ENCODE measurements at regions not wholly inside any gene's neighbourhood (a gene's known extent, or its start where the extent isn't known, plus 50 kb on each side); places are given as distances from the start of the nearest gene placed in this dataset.

DNA sequence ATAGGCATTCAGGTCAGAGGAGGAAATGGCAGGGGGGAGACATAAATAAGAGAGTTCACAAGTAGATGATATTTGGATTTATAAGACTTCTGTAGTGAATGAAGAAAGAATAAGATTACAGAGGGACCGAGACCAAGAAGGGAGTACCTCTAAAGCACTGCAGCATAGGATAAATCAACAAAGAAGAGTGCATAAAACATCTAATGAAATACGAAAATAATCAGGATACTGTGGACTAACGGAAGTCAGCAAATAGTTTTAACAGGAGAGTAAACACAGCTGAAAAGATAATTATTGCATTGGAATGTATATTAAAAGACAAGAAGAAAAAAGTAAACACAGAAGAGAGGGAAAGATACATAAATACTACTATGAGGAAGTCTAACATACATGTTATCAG, 921.9 kb upstream of the PRMT6 start:
- TF ChIP-seq REST (IDR thresholded peaks at IDR 0.05; ENCODE audit: insufficient read depth in 1 of 2, low read depth in 2 of 2, low read length in 2 of 2) (no peak), POLR2AphosphoS5 (IDR thresholded peaks at IDR 0.05; ENCODE audit: low read depth, low read length) (no peak), TAF1 (IDR thresholded peaks at IDR 0.05; ENCODE audit: borderline replicate concordance, insufficient read depth, low read length) (no peak)
